GM19438 (cell line): ENCODE measurements at regions not wholly inside any gene's neighbourhood (a gene's known extent, or its start where the extent isn't known, plus 50 kb on each side); places are given as distances from the start of the nearest gene placed in this dataset.
"Not testable (repeated sequence)": the region's sequence is repeated elsewhere in the genome, so short reads cannot be mapped to it uniquely, and the experiment has no call there.

Experiments
- ATAC-seq: cut with Tn5 transposase; IDR thresholded peaks from one replicate; pipeline ENCODE4 v1.9.1; 2021; ENCODE audit warnings: low read depth; ENCODE audit not compliant: unreplicated experiment

DNA sequence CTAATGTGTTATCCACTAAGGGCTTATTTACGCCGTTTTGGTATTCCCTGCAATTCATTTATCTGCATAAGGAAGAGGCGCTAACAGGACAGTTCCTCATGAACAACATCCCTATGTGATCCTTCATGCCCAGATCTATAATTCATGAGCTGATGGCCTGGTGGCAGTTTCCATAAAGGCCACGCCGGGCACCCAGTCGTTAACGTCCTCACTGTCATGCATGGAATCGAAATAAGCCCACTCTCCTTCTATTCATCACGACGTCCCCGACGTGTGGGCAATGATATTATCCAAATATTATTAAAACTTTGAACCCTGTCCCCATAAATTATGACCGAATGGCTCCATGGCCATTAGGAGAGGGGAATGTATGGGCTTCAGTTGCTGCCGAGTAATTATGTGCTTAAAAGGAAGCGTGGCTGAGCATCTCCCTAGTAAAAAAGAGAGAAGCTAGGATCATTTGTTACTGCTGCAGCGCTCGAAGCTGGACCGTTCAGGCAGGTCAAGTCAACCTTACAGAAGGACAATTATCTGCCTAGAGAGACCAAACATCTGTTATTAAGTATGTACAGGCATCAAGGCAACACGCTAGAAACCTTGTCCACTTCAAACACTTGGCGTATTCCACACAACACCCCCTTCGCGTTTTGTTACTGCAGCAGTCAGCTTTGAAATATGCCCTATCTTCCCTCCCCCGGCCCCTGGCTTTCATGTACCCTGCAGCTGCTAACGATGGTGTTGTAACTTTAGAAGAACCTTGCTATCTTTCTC, 94.0 kb upstream of the SALL1 start:
- ATAC-seq: no peak

DNA sequence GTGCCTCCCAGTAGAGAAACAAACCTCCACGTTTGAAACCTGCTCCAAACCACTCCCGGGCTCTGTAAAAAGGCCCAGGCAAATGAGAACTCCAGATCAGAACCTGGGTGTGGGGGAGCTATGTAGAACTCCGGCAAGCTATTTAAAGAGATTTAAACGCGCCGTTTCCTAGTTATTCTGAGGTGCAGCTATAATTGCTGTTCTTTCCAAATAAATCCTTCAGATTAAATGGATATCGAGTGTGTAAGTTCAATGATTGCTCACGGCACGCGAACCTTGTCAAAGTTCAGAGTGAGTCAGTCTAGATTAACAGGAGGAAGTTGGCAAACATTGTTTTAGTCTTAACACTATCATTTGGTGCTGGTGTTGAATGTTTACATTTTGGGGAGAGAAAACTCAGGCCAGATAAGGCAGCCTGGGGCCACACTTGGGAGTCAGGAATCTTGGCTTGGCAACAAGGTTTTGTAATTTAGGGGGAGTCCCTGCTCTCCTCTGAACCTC, 92.9 kb upstream of the SALL1 start:
- ATAC-seq: no peak

DNA sequence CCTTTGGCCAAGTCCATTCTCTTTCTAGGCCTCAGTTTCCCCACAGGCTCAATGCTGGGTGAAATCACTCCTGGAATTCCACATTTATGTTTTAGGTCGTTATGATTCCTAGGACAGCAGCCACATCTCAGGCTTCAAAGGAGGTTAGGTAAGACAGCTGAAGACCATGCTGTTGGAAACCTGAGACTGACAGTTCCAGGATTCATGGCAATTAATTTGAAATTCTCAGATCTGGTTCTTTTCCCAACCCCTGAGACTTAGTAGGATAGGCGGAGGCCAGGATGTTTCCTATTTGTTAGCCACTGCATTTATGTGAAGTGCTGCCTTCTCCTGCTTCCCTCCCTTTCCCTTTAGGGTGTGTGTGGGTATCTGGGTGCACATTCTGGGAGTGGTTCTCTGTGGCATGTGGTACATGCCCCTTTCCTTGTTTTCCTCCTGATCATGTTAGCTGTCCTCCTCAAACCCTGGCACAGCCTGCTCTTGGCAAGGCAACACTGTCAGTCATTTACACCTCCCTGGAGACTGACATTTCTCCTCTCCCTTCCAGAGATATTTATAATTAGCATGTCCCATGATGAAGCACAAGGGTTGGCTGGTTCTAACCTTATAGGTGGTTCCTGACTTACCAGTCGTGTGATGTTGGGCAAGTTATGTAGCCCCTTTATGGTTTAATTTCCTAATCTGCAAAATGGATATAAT, 91.4 kb upstream of the SALL1 start:
- no peak for ATAC-seq

DNA sequence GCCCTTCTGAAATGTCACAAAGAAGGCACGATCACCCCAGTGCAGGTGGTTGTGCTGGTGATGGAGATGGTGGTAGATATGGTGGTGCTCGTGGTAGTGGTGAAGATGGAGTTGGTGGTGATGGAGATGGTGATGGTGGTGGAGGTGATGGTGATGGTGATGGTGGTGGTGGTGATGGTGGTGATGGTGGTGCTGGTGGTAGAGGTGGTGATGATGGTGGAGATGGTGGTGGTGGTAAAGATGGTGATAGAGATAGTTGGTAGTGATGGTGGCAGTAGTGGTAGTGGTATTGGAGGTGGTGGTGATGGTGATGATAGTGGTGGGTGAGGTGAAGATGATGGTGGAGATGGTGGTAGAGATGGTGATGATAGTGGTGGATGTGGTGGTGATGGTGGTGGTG, 88.1 kb upstream of the SALL1 start:
- no peak for ATAC-seq

DNA sequence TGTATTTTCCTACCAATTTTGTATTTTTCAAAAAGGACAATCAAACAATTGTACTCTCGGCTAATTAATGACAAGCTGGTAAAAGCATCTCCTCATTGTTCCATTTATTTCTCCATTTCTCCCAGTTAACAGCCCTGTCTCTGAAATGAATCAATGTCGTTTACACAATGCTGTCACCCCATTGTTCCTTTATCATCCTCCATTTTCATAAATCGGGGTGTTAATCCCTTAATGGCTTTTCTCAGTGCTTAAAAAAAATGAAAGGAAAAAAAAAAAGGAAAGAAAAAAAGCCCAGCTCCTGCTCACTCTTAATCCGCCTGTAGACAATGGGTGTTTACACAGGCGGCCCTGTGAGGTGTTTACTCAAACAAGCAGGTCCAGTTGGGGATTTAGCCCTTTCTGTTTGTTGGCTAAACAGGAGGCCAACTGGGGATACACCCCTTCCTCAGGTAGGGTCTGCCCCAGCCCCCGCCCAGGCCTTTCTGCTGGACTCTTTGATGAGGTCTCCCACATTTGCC, 86.8 kb upstream of the SALL1 start:
- no peak for ATAC-seq

DNA sequence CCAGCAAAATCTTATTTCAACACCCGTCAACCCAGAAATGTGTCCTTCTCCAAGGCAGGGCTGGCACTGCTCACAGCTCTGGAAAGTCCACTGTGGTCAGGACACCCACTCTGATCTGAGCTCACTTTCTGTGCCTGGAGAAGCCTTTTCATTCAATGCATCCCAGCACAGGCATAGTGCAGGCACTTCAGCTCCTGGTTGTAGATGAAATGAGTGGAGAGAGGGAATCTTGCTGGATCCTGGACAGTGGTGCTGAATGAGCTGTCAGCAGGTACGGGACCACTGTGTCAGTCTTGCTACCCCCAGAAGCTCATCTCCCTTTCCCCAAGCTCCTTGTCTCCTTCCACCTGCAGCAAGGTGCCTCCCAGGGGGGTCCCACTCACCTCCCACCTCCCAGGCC, 86.1 kb upstream of the SALL1 start:
- ATAC-seq: no peak

DNA sequence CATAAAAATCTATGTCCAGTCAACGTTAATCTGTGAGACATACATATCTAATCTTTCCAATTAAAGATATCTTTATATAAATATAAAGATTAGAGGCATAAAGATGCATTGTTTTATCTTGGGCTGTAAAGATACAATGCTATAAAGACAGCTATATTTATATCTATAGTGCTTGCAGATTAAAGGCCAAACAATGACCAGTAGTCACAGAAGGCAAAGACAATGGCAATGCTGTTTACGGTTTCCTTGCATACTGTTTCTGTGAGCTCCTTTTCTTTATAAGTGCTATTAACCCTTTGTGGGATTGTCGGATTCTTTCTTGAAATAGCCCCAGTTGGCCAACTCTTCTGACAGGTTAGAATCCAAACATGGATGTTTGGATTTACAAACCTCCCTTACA, 85.5 kb upstream of the SALL1 start:
- ATAC-seq: no peak

DNA sequence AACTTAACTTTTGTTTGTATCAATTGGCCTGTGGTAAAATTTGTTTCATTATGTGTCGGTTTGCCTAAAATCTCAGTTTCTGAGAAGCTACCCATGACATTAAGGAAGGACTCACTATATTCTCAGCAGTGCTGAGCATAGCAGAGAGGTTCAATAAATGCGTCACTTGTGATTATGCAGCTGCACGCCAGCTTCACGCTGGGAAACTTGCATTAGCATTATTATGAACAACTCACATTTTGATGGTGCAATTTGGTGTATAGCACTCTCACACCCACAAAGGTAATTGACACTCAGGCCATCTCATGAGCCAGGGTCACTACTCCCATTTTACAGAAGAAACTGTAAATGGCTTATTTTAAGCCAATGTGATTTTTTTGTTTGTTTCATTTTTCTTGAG, 80.6 kb upstream of the SALL1 start:
- ATAC-seq: no peak

DNA sequence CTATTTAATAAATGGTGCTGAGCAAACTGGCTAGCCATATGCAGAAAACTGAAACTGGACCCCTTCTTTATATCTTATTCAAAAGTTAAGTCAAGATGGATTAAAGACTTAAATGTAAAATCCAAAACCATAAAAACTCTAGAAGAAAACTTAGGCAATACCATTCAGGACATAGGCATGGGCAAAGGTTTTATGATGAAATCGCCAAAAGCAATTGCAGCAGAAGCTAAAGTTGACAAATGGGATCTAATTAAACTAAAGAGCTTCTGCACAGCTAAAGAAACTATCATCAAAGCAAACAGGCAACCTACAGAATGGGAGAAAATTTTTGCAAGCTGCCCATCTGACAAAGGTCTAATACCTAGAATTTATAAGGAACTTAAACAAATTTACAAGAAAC, 79.0 kb upstream of the SALL1 start:
- ATAC-seq: not testable (repeated sequence)

DNA sequence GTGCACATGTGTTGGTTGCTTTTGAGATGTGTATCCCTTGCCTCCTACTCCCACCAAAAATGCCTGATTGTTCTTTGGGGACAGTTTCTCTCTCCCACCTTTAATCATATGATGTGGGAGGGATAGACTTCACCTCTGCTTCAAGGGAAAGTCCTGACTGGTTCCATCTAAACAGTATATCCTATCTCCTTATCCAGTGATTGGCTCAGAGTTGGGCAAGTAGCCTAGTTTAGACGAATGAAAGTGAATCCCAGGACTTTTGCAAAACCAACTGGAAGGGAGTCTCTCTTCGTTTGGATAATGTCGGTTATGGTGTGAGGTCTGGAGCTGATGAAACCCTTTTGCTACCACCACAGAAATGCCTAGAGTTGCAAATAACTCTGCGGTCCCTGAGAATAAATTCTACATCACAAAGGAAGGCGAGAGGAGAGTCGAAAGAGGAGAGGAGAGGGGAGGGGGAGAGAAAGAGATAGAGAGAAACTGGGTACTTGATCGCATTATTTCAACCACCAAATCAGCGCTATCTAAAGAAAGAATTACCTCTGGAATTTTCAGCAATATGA, 77.1 kb upstream of the SALL1 start:
- no peak for ATAC-seq

DNA sequence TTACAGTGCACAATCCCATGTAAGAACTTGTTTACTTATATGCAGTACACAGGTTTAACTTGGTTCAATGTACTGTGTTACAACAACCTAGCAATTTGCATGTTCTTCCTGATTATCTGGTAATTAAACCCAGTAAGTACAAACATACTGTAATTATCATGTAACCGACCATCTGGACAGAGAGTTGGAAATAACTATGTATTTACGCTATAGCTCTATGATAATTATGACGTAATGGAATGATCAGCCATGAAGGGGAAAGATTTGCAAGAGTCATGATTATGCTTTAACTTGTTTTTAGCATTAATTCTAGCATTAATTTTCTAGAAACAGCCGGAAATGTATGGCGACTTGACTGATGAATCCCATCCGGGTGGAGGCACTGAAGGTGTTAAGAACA, 74.8 kb upstream of the SALL1 start:
- no peak for ATAC-seq

DNA sequence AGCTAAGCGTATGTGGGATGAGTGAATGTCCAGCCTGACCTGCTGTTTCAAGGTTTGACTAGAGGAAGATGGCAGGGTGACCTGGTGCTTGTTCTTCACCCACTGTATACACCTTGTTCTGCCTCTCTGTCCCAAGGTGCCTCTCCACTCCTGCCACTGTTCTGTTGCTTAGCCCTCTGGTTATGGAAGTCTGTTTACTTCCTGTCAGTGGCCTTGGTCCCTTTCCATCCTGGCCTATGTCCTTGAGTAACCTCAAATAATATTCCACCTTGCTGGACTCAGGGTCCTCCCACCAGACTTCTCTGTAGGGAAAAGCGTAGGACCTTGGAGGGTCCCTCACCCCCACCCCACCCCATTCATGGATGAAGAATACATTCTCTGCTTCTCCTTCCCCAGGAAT, 73.2 kb upstream of the SALL1 start:
- ATAC-seq: no peak

DNA sequence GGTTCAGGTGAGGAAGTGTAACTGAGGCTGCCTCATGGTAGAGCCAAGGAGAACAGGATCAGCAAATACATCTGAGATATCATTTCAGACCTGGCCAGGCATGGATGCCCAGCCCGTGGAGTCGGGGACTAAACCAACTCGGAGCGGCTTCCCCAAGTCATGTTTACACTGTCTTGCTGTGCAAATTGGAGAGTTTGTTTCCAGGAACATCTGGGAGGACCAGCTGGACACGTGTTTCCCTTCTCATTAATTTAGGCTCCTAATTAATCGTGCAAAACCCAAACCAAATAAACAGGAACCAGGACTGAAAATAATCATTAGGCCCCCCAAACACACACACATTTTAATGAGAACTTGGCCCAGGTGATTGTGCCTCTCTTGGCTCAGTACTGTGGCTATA, 70.9 kb upstream of the SALL1 start:
- ATAC-seq: no peak

DNA sequence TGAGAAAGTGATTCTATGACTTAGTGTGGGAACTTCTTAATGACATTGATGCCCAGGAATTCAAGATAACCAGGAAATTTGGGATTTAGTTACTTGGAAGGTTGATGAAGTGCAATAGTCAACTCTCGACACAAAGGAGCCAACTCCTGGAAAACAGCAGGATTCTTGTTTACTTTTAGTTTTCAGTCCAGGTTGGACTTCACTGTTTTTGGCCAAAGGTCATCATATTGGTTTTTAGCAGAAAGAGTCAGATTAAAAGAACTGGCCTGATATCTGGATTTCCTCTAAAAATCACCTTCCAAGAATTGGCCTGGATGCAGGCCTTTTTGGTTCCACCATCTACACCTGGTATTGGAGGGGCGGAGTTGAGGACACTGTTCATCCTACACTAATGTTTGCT, 60.1 kb upstream of the SALL1 start:
- no peak for ATAC-seq

DNA sequence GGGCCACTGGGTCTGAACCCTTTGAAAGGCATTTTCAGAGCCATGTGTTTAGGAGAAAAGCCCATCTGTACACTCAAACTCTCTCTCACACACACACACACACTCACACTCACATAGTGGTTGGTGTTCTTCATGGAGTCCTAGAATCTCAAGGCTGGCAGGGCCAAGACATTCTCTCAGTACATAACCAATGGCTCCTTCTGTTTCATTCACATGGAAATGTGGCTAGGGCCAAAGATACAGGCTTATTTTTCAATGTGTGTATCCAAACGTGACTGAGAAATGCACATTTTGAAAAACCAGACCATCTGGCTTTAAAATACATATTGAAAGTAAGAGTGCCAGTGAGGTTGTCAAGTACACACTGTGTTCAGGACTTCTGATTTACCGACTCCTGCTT, 59.0 kb upstream of the SALL1 start:
- no peak for ATAC-seq

DNA sequence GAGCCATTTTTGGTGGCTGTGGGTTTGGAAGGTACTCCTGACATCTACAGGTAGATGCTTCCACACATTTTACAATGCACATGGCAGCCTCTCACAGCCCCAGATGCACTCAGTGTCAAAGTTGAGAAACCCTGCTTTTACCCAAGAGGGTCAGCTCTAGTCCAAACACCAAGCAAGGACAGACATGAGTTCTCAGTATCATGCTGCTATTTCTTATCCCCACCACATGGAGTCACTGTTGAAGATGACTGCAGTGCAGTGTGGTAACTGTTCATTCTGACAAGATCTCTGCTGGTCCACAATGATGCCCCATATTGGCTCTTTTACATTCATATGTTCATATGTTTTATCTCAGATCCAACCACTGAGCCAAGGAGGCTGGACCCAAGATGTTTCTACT, 50.5 kb upstream of the SALL1 start:
- ATAC-seq: no peak
